ENCODE measurements at regions not wholly inside any gene's neighbourhood (a gene's known extent, or its start where the extent isn't known, plus 50 kb on each side); places are given as distances from the start of the nearest gene placed in this dataset.
"Not testable (repeated sequence)": the region's sequence is repeated elsewhere in the genome, so short reads cannot be mapped to it uniquely, and the experiment has no call there.

DNA sequence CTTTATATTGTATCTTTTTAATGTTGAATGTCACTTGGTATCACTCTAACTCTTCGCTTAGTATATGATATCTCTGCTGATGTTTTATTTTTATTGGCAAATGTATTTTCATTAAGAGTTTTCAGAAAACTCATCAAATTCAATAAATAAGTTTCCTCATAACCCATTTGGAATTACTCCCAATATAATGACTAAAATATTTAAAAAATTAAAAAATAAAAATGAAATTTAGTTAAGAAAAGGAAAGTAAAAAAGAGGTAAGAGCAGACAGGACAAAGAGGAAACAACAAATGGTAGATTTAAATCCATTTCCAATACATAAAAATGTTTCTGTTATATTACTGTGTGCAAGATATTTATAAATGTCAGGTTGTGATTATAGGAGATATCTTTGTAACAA lies 548.9 kb upstream of the SPRY2 start:
- DNase-seq = no peak

- no peak for DNase-seq
Measured at GRCh38 chr13:80888390-80888789, 547.5 kb upstream of the SPRY2 start.

GRCh38 chr13:80884056-80884785 lies 543.3 kb upstream of the SPRY2 start:
- no peak for DNase-seq

GRCh38 chr13:80883545-80883944 lies 542.6 kb upstream of the SPRY2 start:
- no peak for DNase-seq

DNA sequence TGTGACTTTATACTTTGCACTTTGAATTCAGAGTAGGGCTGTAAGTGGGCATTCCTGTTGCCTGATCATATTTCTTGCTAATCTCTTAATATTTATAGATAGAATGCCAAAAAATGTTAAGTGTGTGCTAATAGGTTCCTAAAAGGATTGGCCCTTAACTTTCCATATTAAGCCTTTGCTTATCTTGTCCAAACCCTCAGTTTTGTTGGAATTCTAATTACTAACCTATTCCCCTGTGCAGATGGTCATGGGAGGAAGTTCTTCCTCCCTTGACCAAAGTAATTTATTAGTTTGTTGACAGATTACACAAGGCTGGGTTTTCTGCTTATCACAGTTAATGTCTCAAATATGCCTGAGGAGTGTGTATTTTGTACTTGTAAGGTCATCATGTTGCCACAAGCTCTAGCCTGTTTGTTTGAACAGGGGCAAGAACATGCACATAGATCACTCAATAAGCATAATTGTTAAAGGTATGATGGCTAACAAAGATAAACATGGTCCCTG lies 541.1 kb upstream of the SPRY2 start:
- DNase-seq = no peak

DNA sequence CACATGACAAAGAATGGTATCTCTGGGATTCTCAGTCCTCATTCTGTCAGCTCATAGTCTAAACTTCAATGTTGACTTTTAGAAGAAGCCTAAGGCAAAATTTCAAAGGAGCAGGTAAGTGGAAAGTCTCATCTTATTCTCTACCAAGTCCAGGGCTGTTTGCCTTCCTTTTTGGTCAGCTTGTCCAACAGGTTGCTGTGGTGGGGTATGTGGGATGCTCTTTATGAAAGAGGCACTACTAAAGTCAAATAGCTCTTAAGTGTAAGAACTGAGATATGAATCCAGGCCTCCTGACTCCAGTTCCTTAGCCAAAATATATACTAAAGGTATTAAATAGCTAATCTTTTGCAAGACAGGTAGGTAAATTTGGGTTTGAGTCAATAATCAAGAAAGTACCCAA lies 540.6 kb upstream of the SPRY2 start:
- no peak for DNase-seq

- DNase-seq = no peak
Measured at GRCh38 chr13:80881034-80881433, 540.1 kb upstream of the SPRY2 start.

- no peak for DNase-seq
Measured at GRCh38 chr13:80877944-80878241, 537.0 kb upstream of the SPRY2 start.

DNA sequence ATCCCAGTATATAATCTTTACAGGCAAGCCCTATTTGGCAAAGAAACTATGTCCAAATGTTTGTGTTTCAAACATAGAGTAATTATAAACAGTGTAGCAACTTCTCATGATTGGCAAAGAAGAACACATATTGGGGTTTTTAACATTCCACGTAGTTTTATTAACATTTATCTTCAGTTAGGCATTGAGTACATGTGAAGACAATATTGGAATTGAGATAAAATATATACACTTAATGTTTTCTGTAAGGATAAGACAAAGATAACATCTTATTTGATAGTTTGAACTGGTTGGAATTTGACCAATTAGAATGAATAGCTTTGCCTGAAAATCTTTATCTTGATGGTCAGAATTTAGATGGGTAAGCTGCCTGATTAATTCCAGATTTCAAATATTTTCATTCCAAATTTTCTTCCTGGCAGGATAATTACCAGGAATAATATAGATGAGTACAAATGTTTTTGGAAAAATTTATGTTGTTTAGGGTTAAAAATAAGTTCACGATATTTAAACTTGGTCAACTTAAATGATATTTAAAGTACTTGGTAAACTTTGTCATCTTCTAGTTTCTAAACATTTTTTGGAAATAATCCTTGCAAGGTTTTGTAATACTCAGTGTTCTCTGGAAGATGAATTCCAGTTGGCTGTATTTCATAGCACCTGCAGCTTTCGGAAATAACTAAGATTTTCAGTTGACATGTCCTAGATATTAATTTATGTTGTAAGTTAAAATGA lies 536.5 kb upstream of the SPRY2 start:
- DNase-seq = no peak

DNA sequence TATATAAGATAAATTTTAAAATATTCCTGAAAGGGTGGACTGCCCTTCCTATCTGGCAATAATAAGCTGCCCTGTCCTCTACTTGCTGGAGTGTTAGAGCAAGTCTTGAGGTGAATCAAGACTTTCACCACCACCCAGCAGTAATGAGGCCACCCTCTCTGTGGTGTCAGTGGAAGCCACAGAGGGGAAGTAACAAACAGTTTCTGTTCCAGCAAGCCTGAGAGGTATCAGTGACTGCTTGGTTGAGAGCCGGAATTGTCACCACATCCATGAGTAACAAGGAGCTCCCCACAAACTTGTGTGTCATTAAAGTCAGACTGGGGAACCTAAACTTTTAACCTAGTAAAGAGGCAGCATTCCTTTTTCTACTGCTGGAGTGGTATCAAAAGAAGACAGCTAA lies 532.7 kb upstream of the SPRY2 start:
- peak; percentile 41 for DNase-seq

GRCh38 chr13:80871971-80872370 lies 531.0 kb upstream of the SPRY2 start:
- not testable (repeated sequence) for DNase-seq

DNA sequence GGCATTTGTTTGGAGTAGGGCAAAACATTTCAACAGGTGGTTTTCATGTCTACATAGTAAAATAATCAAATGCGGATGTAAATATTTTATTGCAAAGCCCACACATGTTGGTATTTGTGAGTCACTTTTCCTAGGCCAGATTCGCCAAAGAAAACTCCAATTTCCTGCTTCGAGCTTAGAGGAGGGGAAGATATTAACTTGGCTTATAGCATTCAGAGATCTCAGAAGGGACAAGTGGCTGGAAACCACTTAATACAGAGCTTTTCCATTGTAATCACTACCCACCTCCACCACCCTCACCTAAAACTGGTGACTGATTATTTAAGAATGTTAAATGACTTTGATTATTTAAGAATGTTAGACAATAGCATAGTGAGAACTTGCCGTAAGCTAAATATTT lies 530.6 kb upstream of the SPRY2 start:
- no peak for DNase-seq

- no peak for DNase-seq
Measured at GRCh38 chr13:80870186-80870585, 529.3 kb upstream of the SPRY2 start.

- DNase-seq = no peak
Measured at GRCh38 chr13:80866921-80867320, 526.0 kb upstream of the SPRY2 start.

DNA sequence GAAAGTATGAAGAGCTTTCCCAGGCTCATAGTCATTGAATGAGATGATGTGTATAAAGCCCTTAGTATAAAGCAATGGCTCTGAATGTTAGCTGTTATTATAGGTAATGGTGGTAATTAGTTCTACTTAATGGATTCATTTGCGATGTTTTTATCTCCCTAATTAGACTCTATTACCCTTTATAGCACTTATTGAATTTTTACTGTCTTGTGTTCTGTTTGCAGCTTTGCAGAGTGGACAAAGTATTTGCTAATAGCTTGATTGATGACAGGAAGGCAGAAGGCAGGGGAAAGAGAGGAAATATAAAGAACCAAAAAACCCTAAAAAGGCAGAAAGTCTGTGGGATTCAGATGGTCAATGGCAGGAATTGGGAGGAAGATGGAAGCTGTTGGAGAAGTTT lies 524.4 kb upstream of the SPRY2 start:
- DNase-seq = no peak

DNA sequence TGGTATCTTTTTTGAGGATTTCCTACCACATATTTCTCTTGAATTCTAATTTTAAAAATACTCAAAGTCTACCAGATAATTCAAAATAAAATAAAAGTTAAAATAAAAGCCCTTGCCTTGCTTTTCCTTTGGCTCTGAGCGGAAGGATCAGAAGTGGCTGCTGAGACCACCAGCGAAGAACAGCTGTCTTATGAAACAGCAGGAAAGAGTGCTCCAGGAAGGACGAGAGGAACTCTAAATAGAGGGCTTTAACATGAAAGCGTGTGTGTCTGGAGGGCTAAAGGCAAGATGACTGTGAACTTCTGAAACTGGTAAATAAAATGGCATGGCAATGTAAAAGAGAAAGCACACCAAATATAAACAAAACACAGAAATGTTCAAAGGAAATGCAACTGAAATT lies 521.5 kb upstream of the SPRY2 start:
- no peak for DNase-seq

GRCh38 chr13:80860845-80861244 lies 519.9 kb upstream of the SPRY2 start:
- no peak for DNase-seq

DNA sequence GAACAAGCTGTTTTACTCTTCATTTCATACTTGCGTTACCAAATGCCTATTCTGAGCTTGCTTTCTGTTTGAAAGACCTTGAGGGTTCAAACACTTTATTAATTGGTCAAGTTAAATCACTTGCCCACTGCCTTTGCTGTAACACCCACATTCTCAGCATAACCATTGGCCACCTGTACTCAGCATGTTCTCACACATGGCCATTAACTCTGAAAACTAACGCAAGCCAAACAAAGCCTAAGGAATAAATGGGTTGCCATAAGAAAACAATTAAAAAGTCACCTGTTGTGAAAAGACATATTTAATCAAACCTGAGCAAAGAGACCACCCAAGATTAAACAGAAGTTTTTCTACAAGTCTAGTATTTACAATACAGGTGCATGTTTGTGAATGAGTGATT lies 517.2 kb upstream of the SPRY2 start:
- DNase-seq = no peak

DNA sequence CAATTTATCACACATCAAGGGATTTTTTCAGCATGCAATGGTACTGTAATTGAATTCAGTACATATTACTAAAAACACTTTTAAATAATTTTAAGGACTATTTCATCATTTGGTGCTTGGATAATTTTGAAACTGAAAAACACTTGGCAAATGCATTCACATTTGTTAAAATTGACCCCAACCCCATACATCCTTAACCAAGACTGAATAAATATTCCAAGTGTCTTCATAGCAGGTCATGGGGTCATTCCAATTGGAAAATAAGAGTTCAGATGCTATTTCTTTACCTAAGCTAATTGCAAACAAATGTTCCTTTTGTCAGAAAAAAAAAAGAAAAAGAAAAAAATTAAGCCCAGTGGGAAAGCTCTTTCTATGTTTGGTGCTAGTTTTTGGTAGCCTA lies 516.4 kb upstream of the SPRY2 start:
- DNase-seq = no peak

DNA sequence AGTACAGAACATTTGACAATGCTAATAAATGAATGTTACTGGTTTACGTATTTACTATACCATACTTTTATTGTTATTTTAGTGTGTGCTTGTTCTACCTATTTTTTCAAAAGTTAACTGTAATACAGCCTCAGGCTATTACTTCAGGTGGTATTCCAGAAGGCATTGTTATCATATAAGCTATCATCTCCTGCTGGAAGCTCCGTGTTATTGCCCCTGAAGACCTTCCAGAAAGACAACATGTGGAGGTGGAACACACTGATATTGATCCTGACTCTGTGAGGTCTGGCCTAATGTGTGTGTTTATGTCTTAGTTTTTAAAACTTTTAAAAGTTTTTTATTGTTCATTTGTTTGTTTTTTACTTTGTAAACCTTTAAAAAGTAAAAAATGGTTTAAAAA lies 509.8 kb upstream of the SPRY2 start:
- no peak for DNase-seq

DNA sequence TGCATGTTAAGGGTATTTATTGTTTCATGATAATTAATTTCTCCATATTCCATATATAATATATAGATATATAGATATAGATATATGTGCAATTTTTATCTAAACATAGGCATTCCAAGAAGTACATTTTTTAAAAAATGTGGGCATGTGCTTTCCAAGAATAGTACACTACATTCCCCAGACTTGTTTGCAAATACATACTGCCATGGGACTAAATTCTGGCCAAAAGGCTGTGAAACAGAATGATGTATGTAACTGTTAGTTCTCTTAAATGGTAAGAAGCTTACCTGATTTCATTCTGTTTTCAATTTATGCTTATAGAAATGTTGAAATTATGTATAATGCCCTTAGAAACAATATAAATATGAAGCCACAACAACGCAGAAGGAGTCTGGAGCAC lies 503.2 kb upstream of the SPRY2 start:
- DNase-seq = no peak

- DNase-seq = no peak
Measured at GRCh38 chr13:80841414-80841813, 500.5 kb upstream of the SPRY2 start.

GRCh38 chr13:80840316-80840976 lies 499.5 kb upstream of the SPRY2 start:
- DNase-seq = no peak

- DNase-seq = no peak
Measured at GRCh38 chr13:80835902-80836301, 495.0 kb upstream of the SPRY2 start.

All from GDM1 (cell line).